UCSD-AML1 (cell line): ENCODE measurements at regions not wholly inside any gene's neighbourhood (a gene's known extent, or its start where the extent isn't known, plus 50 kb on each side); places are given as distances from the start of the nearest gene placed in this dataset.
"Not testable (repeated sequence)": the region's sequence is repeated elsewhere in the genome, so short reads cannot be mapped to it uniquely, and the experiment has no call there.

Experiments used
- DNase-seq: peaks from one replicate; lab custom pipeline; 2025; ENCODE audit not compliant: unreplicated experiment; lab: John Stamatoyannopoulos, UW

DNA sequence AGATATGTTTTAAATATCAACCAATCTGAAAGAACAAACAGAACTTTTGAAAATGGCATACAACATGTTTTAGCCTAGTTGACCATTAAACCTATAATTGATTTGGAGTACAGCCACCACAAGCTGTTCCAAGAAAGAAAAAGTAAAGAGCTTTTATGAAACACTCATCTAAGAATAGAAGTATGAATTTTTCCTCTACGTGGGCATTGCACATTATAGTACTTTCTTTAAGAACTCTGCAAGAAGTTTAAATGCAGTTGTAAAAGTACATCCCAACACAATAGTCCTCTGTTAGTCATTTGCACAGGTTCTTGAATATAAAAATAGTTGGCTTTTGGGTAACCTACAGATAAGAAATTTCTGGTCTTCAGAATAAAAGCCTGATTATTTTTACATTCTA lies 933.6 kb upstream of the ADGRL3 start:
- no peak for DNase-seq

- DNase-seq, result no peak
These were observed 903.7 kb upstream of the ADGRL3 start for GRCh38 chr4:60296386-60296785.

GRCh38 chr4:60313611-60314178 lies 886.4 kb upstream of the ADGRL3 start:
- DNase-seq, result no peak

- no peak for DNase-seq
These were observed 885.7 kb upstream of the ADGRL3 start for GRCh38 chr4:60314416-60314815.

GRCh38 chr4:60315586-60315985 lies 884.5 kb upstream of the ADGRL3 start:
- DNase-seq, result no peak

- DNase-seq, result no peak
These were observed 873.4 kb upstream of the ADGRL3 start for GRCh38 chr4:60326735-60327134.

- DNase-seq, result no peak
These were observed 872.5 kb upstream of the ADGRL3 start for GRCh38 chr4:60327651-60328050.

GRCh38 chr4:60344908-60345307 lies 855.2 kb upstream of the ADGRL3 start:
- no peak for DNase-seq

DNA sequence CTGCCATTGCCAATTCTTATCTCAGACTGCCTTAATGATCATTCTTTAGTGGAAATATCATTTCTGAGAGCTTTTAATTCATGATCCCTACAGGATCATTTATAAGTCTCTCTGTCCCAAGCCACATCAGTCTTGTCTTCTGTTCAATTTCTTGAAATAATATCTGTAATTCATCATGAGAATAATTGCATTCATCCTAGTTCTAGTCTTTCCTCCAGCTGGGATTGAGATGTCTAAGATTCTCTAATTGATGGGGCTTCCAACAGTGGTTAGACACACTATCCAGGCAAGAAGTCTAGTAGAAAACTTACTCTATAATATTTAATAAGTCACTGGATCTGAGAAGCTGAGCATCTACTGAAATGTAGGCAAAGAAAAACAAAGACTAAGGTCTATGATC lies 854.7 kb upstream of the ADGRL3 start:
- DNase-seq, result no peak

GRCh38 chr4:60359746-60360367 lies 840.3 kb upstream of the ADGRL3 start:
- DNase-seq, result no peak

DNA sequence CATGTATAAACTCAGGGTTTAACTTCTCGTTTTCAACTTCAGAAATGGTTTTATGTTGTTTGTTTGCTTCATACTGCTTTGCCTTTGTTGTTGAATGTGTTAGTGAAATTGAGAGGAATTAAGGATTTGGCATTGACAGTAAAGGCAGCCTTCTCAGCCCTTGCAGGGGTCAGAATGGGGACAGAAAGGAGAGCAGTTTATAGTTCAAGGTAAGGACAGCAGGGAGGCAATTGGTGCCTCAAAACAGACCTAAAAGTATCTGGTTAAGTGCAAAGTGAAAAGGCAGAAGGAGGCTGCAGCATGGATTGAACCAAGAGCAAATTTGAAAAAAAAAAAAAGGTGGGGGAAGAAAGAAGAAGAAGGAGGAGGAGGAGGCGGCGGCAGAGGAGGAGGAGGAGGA lies 835.0 kb upstream of the ADGRL3 start:
- no peak for DNase-seq

GRCh38 chr4:60366661-60367060 lies 833.5 kb upstream of the ADGRL3 start:
- DNase-seq, result no peak

- DNase-seq, result no peak
These were observed 831.1 kb upstream of the ADGRL3 start for GRCh38 chr4:60368986-60369385.

DNA sequence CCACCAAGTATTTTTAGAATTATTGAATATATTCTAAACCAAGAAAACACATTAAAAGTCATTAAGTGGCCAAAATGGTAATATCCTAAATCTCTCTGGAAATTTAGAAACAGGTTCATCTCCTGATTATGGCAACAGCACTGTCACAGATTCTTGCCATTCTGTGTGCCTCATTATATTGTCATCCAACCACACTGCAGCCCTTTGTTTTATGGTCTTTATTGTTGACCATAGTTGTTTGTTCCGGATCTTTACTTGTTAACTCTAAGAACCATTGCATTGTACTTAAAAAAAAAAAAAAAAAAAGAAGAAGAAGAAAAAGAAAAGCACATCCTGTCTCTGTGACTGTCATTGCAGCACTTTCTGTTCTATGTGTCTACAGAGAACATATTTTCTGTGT lies 822.1 kb upstream of the ADGRL3 start:
- DNase-seq, result no peak

DNA sequence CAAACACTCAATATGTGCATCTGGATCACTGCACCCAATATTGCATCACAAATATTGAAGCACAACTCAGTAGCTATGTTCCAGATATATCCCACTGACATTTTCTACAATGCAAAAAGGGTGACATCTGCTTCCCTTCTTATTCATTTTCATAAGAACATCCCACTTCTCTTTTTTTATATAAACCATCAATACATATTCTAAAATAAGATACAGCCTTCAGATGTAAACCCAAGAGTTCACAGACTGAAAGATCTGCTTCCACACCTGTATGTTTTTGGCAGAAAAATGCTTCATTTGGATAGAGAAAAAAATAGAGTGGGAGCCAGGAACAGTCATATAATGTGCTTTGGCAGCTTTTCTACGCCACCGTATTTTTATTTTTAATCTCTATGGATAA lies 815.6 kb upstream of the ADGRL3 start:
- no peak for DNase-seq

- no peak for DNase-seq
These were observed 810.5 kb upstream of the ADGRL3 start for GRCh38 chr4:60389633-60390032.

DNA sequence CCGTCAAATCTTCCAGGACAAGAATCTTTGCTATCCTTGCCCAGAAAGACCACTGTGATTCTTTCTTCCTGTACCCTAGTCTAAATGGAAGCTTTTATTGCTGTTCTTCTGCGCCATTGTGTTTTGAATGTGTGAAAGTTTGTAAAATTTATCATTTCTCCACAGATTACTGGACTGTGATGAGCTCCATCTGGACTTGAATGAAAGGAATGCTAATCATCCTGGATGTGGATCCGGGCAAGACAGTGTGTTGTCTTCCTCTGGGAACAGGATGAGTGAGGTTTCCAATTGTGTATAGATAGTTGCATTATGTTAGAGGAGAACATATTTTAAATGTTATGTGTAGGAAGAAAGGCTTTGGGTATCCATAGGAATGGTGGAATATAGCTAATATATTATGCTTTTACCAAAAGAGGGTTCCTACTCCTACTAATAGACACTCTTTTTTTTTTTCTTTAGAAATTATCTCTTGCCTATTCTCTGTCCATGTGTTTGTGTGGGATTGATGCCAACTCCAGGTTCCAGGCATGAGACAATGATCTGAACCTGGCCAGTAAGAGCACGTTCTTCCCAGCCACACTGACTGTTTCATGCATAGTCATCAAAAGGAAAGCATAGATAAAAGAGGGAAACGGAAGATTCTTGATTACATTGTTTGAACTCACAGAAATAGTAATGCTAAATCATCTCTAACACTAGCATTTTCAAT lies 803.6 kb upstream of the ADGRL3 start:
- DNase-seq, result no peak

GRCh38 chr4:60400593-60400992 lies 799.5 kb upstream of the ADGRL3 start:
- no peak for DNase-seq

- no peak for DNase-seq
These were observed 796.1 kb upstream of the ADGRL3 start for GRCh38 chr4:60404027-60404426.

GRCh38 chr4:60422439-60422838 lies 777.7 kb upstream of the ADGRL3 start:
- DNase-seq, result no peak

DNA sequence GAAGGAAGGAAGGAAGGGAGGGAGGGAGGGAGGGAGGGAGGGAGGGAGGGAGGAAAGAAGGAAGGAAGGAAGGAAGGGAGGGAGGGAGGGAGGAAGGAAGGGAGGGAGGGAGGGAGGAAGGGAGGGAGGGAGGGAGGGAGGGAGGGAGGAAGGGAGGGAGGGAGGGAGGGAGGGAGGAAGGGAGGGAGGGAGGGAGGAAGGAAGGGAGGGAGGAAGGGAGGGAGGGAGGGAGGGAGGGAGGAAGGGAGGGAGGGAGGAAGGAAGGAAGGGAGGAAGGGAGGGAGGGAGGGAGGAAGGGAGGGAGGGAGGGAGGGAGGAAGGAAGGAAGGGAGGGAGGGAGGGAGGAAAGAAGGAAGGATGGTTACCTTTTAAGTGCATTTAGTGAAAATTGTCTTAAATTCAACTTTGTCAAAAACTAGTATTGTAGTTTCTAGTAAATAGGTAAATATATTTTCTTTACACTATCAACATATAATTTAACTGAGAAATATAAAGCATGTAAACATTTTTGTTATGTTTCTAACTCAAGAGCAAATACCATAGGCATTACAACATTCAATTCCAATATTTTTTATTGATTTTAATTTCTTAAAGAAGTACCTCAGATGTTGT lies 776.4 kb upstream of the ADGRL3 start:
- DNase-seq, result not testable (repeated sequence)

DNA sequence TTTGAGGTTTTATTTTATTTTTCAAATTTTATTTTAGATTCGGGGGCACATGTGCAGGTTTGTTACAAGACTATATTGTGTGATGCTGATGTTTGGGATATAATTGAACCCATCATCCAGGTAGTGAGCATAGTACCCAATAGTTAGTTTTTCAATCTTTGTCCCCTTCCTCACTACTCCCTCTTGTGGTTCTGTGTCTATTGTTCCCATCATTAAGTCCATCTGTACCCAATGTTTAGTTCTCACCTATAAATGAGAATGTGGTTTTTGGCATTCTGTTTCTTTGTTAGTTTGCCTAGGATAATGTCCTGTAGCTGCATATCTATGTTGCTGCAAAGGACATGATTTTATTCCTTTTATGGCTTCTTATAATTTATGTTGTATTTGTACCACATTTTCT lies 767.2 kb upstream of the ADGRL3 start:
- no peak for DNase-seq
